ENCODE measurements at regions not wholly inside any gene's neighbourhood (a gene's known extent, or its start where the extent isn't known, plus 50 kb on each side); places are given as distances from the start of the nearest gene placed in this dataset.

- Histone ChIP-seq H3K27ac (ENCODE audit: low read length) (no peak overlapping the region), H3K9ac (ENCODE audit: low read length) (no peak overlapping the region), H3K4me1 (ENCODE audit: control insufficient read depth, low read depth, low read length) (no peaks in the 10 kb centered on the region), H3K4me3 (ENCODE audit: low read length) (no peak overlapping the region), H3K27me3 (ENCODE audit: control insufficient read depth, insufficient read depth, low read length) (no peaks in the 10 kb centered on the region), H3K9me3 (ENCODE audit: control insufficient read depth, low read depth, low read length) (no peaks in the 10 kb centered on the region), H3K36me3 (ENCODE audit: control insufficient read depth, low read depth, low read length) (no peaks in the 10 kb centered on the region)
These were observed 277.5 kb downstream of the RASSF9 start for GRCh38 chr12:85558684-85559083.

DNA sequence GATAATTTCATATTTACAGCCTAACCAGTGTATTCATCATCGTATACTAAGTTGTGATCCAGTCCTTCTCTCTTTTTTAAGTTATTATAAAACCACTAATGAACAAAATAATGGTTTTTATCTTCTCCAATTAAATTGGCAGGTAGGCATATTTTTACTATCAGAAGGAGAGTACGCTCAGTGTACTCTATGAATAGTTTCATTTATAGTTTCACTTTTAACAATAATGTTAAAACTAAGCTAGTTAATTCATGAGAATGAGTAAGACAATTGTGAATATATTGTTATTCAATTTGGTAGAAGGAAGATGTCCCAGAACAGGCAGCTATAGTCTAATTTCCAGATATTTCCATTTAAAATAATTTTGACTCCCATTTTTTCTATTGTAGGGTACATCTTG, 277.1 kb downstream of the RASSF9 start:
- H3K4me3 ChIP-seq (ENCODE audit: low read length), result no peak overlapping the region
- no peaks in the 10 kb centered on the region for H3K4me1 ChIP-seq (ENCODE audit: control insufficient read depth, low read depth, low read length)
- no peaks in the 10 kb centered on the region for H3K27me3 ChIP-seq (ENCODE audit: control insufficient read depth, insufficient read depth, low read length)
- H3K36me3 ChIP-seq (ENCODE audit: control insufficient read depth, low read depth, low read length), result no peaks in the 10 kb centered on the region
- H3K9ac ChIP-seq (ENCODE audit: low read length), result no peak overlapping the region
- no peaks in the 10 kb centered on the region for H3K9me3 ChIP-seq (ENCODE audit: control insufficient read depth, low read depth, low read length)
- H3K27ac ChIP-seq (ENCODE audit: low read length), result no peak overlapping the region

GRCh38 chr12:85559536-85559935, 276.7 kb downstream of the RASSF9 start:
- Histone ChIP-seq H3K9ac (ENCODE audit: low read length) (no peak overlapping the region), H3K4me1 (ENCODE audit: control insufficient read depth, low read depth, low read length) (no peaks in the 10 kb centered on the region), H3K27me3 (ENCODE audit: control insufficient read depth, insufficient read depth, low read length) (no peaks in the 10 kb centered on the region), H3K36me3 (ENCODE audit: control insufficient read depth, low read depth, low read length) (no peaks in the 10 kb centered on the region), H3K4me3 (ENCODE audit: low read length) (no peak overlapping the region), H3K9me3 (ENCODE audit: control insufficient read depth, low read depth, low read length) (no peaks in the 10 kb centered on the region), H3K27ac (ENCODE audit: low read length) (no peak overlapping the region)

DNA sequence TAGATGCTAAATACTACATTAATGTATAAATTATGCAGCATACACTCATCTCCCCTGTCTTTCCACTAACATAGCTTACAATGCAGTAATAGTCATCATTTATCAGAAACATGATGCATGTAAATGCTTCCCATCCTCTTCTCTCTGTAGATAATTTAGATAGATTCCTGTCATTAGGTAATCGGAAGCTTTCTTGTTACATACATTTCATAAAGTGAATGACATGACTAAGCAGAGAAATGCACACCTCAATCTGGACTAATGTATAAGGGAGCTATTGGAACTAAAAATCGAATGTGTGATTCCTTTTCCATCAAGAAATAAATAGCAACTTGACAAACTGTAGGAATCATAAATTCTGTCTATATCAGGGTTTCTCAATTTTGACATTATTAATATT, 273.4 kb downstream of the RASSF9 start:
- H3K9me3 ChIP-seq (ENCODE audit: control insufficient read depth, low read depth, low read length), result no peaks in the 10 kb centered on the region
- H3K27me3 ChIP-seq (ENCODE audit: control insufficient read depth, insufficient read depth, low read length), result no peaks in the 10 kb centered on the region
- H3K27ac ChIP-seq (ENCODE audit: low read length), result no peak overlapping the region
- H3K4me1 ChIP-seq (ENCODE audit: control insufficient read depth, low read depth, low read length), result no peaks in the 10 kb centered on the region
- no peaks in the 10 kb centered on the region for H3K36me3 ChIP-seq (ENCODE audit: control insufficient read depth, low read depth, low read length)
- H3K4me3 ChIP-seq (ENCODE audit: low read length), result no peak overlapping the region
- H3K9ac ChIP-seq (ENCODE audit: low read length), result no peak overlapping the region

DNA sequence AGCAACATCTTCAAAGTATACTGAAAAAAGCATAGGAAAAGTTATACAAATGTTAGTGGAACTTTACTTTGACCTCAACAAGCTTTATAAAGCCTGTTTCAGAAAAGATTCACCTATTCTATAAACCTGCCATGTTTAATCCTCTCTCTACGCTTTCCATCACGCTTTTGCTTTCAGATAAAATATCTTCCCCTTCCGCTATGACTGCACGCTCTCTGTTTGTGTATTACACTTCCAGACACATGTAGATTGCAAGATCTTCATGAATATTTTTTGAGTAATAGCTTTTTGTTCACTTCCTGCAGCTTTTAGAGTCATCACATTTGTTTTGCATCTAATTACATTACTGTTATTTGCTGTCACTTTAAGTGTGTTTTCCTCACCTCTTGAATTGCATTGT, 271.4 kb downstream of the RASSF9 start:
- Histone ChIP-seq H3K9ac (ENCODE audit: low read length) (no peak overlapping the region), H3K4me1 (ENCODE audit: control insufficient read depth, low read depth, low read length) (no peaks in the 10 kb centered on the region), H3K36me3 (ENCODE audit: control insufficient read depth, low read depth, low read length) (no peaks in the 10 kb centered on the region), H3K27me3 (ENCODE audit: control insufficient read depth, insufficient read depth, low read length) (no peaks in the 10 kb centered on the region), H3K27ac (ENCODE audit: low read length) (no peak overlapping the region), H3K9me3 (ENCODE audit: control insufficient read depth, low read depth, low read length) (no peaks in the 10 kb centered on the region), H3K4me3 (ENCODE audit: low read length) (no peak overlapping the region)

- Histone ChIP-seq H3K9me3 (ENCODE audit: control insufficient read depth, low read depth, low read length) (no peaks in the 10 kb centered on the region), H3K4me1 (ENCODE audit: control insufficient read depth, low read depth, low read length) (no peaks in the 10 kb centered on the region), H3K27ac (ENCODE audit: low read length) (no peak overlapping the region), H3K36me3 (ENCODE audit: control insufficient read depth, low read depth, low read length) (no peaks in the 10 kb centered on the region), H3K9ac (ENCODE audit: low read length) (no peak overlapping the region), H3K27me3 (ENCODE audit: control insufficient read depth, insufficient read depth, low read length) (no peaks in the 10 kb centered on the region), H3K4me3 (ENCODE audit: low read length) (no peak overlapping the region)
These were observed 267.7 kb downstream of the RASSF9 start for GRCh38 chr12:85568395-85569103.

DNA sequence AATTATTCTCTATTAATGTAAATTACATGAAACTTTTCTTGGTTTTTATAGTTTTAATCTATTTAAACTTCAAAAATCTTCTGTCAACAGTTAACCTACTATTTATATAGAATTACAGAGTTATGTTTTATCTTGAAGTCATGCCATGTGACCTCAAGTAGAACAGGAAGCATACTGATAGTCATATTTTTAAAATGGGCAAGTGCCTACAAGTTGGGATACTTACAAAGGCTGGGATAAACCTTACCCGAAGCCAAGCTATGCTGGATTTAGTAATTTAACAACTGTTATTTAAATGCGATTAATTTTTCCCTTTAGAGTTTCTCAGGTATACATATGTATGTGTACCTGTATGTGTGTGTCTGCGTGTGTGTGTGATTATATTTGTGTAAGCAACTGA, 266.9 kb downstream of the RASSF9 start:
- no peaks in the 10 kb centered on the region for H3K36me3 ChIP-seq (ENCODE audit: control insufficient read depth, low read depth, low read length)
- no peak overlapping the region for H3K9ac ChIP-seq (ENCODE audit: low read length)
- no peak overlapping the region for H3K4me3 ChIP-seq (ENCODE audit: low read length)
- H3K4me1 ChIP-seq (ENCODE audit: control insufficient read depth, low read depth, low read length), result no peaks in the 10 kb centered on the region
- no peaks in the 10 kb centered on the region for H3K27me3 ChIP-seq (ENCODE audit: control insufficient read depth, insufficient read depth, low read length)
- H3K27ac ChIP-seq (ENCODE audit: low read length), result no peak overlapping the region
- H3K9me3 ChIP-seq (ENCODE audit: control insufficient read depth, low read depth, low read length), result no peaks in the 10 kb centered on the region

DNA sequence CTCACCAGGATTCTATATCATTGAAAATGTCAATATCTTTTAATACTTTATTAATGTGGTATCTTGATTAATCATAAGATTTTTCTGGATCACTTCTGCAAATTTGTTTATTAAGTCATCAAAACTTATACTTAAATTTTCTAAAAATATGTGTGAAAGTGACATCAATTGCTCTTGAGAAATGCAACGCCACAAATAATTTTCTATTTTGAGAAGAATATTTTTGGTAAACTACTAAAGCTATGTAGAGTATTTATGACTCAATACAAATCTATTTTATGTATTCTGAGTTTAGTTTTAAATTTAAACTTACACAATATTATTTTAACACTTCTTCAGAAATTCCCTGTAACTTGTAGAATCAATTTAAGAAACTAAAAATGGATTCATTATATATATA, 263.3 kb downstream of the RASSF9 start:
- Histone ChIP-seq H3K27ac (ENCODE audit: low read length) (no peak overlapping the region), H3K4me1 (ENCODE audit: control insufficient read depth, low read depth, low read length) (peaks cover 7% of the 10 kb centered on the region), H3K9ac (ENCODE audit: low read length) (no peak overlapping the region), H3K9me3 (ENCODE audit: control insufficient read depth, low read depth, low read length) (no peaks in the 10 kb centered on the region), H3K27me3 (ENCODE audit: control insufficient read depth, insufficient read depth, low read length) (no peaks in the 10 kb centered on the region), H3K4me3 (ENCODE audit: low read length) (no peak overlapping the region), H3K36me3 (ENCODE audit: control insufficient read depth, low read depth, low read length) (no peaks in the 10 kb centered on the region)

DNA sequence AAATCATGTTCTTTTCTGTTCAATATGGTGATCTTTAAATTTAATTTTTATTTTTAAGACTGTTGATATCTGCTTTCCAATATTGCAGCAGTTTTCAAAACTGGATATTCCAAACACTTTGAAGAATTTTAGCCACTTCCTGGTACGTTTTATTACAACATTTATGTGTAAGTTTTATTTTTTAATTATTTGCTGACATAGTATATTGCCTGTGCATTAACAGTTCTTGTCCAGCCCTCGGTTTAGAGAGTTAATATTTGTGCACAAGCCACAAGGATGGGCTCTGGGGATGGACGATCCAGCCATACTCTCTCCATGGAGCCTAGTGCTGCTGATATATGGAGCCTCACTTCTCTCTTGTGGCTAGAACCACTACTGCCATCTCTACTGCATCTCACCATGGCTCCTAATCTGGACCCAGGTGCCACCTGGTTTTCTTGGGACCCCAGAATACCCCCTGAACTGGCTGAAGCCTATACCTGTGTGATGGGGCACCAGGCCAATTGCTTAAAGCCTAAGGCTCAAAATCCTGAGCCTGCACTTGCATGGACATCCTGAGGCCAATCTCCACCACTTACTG, 262.5 kb downstream of the RASSF9 start:
- no peaks in the 10 kb centered on the region for H3K36me3 ChIP-seq (ENCODE audit: control insufficient read depth, low read depth, low read length)
- no peak overlapping the region for H3K9ac ChIP-seq (ENCODE audit: low read length)
- H3K27me3 ChIP-seq (ENCODE audit: control insufficient read depth, insufficient read depth, low read length), result no peaks in the 10 kb centered on the region
- H3K27ac ChIP-seq (ENCODE audit: low read length), result no peak overlapping the region
- H3K9me3 ChIP-seq (ENCODE audit: control insufficient read depth, low read depth, low read length), result no peaks in the 10 kb centered on the region
- peaks cover 7% of the 10 kb centered on the region for H3K4me1 ChIP-seq (ENCODE audit: control insufficient read depth, low read depth, low read length)
- no peak overlapping the region for H3K4me3 ChIP-seq (ENCODE audit: low read length)

DNA sequence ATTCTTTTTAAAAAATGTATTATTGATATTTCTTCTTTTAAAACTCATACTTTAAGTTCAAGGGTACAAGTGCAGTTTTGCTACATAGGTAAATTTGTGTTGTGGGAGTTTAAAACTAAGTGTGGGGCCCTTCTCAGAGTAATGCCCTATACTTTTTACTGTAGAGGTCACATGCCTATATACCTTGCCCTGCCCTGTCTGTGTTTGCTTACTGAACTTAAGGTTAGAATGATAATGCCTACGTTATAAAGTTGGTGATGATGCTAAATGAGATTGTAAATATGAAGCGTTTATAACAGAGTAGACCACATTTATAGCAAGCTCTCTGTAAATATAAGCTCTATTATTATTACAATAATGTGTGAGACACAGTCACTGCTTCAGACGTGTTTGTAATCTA, 261.9 kb downstream of the RASSF9 start:
- Histone ChIP-seq H3K4me1 (ENCODE audit: control insufficient read depth, low read depth, low read length) (peaks cover 7% of the 10 kb centered on the region), H3K9ac (ENCODE audit: low read length) (no peak overlapping the region), H3K27me3 (ENCODE audit: control insufficient read depth, insufficient read depth, low read length) (no peaks in the 10 kb centered on the region), H3K27ac (ENCODE audit: low read length) (no peak overlapping the region), H3K9me3 (ENCODE audit: control insufficient read depth, low read depth, low read length) (no peaks in the 10 kb centered on the region), H3K36me3 (ENCODE audit: control insufficient read depth, low read depth, low read length) (no peaks in the 10 kb centered on the region), H3K4me3 (ENCODE audit: low read length) (no peak overlapping the region)

DNA sequence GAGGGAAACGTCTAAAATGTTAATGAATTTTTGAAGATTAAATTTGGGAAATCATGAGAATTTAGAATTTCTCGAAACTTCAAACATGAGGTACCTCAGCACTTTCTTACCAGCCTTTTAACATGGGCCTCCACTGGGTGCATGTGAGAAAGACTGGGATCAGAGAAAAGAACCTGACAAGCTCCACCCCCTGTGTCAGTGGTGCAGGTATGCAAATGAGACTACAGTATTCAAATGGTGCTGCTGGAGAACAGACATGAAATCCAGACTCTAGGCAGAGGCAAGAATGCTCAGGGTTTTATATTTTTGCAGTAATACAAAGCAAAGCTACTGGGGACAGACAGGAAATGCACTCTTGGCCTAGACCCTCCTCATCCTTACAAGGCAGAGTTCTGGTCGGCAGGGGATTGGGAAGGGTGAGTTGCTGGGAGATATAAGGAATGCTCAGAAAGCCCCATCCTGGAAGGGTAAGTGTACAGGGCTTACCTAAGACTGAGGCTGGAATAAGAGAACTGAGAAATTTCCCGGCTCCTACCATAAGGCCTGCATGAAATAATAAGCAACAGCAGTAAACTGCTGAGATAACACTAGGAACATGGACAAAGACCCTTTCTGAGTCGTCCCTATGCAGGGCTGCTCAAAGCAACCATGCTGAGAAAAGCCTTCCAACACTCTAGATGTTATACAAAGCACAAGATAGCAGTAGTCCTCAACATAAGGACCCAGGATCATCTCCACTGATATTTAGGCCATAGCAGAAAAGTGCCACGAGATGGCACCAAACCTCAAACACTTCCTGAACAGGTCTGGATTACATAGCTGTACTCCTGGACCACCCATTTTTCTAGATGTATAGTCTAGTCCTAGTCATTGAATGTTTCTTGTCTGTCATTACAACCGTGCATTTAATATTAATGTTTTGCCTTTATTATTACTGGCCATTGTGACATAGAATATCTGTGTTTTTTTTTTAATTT, 260.8 kb downstream of the RASSF9 start:
- H3K9ac ChIP-seq (ENCODE audit: low read length), result no peak overlapping the region
- peaks cover 7% of the 10 kb centered on the region for H3K4me1 ChIP-seq (ENCODE audit: control insufficient read depth, low read depth, low read length)
- H3K4me3 ChIP-seq (ENCODE audit: low read length), result no peak overlapping the region
- no peak overlapping the region for H3K27ac ChIP-seq (ENCODE audit: low read length)
- no peaks in the 10 kb centered on the region for H3K9me3 ChIP-seq (ENCODE audit: control insufficient read depth, low read depth, low read length)
- no peaks in the 10 kb centered on the region for H3K27me3 ChIP-seq (ENCODE audit: control insufficient read depth, insufficient read depth, low read length)
- H3K36me3 ChIP-seq (ENCODE audit: control insufficient read depth, low read depth, low read length), result no peaks in the 10 kb centered on the region
